ENCODE measurements at regions not wholly inside any gene's neighbourhood (a gene's known extent, or its start where the extent isn't known, plus 50 kb on each side); places are given as distances from the start of the nearest gene placed in this dataset.

DNA sequence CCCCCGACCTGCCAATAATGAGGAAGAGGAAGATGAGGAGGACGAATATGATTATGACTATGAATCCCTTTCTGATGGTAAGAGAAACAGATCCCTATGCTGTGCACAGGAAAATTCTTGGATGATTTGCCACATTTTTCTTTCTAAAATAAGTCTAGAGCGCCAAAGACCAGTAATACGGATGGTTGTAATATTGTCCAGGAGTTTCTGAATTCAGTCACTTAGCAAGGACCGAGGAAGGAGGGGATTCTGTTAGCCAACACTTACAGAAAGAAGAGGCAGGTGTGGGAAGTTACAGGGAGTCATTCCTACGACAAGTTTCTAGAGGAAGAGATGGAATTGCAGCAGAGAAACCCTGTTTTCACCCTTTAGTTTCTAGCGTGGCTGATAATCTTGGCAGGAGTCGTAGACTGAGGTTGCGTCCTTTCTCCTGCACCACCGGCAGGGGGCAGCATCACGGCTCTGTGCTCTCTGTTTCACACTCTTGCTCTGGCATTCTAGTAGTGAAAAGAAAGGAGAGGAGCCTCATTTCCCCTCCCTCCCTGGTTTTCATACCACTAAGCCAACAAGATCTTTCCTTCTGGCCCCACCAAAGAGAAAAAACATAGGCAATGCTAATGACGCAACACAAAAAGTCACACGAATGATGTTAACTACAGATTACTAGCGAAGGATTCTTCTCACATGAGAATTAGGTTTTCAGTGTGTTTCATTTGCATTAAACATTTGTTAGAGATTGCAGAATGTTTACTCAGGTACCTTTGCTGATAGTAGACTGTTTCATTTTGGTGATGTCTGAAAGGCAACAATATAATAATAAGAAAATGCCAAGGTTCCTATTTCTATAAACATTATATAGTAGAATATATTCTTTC lies 82.7 kb downstream of the NOC3L start:
- no peak for DNase-seq (ENCODE audit: extremely low spot score, unreplicated experiment)
- Mint-ChIP-seq H3K27me3 (ENCODE audit: unreplicated experiment) (no peaks in the 10 kb centered on the region), H3K27ac (ENCODE audit: unreplicated experiment) (peak overlapping the region; percentile 12), H3K4me1 (ENCODE audit: unreplicated experiment) (peaks cover 41% of the 10 kb centered on the region), H3K4me3 (ENCODE audit: unreplicated experiment) (no peak overlapping the region), H3K9me3 (ENCODE audit: unreplicated experiment) (no peaks in the 10 kb centered on the region), H3K36me3 (ENCODE audit: unreplicated experiment) (peaks cover 12% of the 10 kb centered on the region)
- peak; percentile 78 for TF ChIP-seq CTCF (IDR thresholded peaks at IDR 0.05)

DNA sequence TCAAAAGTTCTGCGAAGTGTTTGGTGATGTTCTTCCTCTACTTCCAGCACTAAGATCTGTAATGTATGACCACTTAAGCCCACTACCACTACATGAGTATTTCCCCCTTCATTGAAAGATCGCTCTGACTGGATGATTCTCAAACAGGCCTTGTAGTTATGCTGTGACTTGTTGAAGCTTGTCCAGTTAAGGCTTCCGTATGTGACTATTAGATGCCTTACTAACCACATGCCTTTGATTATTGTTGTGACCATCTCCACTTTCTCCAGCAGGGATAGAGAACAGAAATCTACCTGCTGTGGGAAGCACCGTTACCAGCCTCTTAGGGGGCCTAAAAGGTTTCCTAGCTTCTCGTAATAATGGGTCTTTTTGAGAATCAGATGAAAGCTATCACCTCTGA lies 81.1 kb downstream of the NOC3L start:
- H3K27me3 Mint-ChIP-seq (ENCODE audit: unreplicated experiment): no peaks in the 10 kb centered on the region

DNA sequence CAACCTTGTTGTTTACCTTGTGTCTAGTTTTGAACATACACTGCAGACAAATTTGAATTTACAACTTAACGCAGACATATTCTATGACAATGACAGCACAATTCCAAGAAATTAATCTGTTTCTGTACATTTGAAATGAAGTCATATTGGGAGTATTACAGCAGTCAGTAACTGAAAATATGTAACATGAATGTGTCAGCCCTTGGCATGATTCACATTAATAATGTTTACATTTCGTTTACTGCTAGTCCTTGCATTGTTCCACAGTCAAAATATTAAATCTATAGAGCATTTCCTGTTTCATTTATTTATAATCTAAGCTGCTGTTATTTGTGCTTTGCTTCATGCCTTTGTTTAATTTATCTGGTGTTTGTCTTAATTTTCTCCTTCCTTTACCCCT lies 80.4 kb downstream of the NOC3L start:
- no peak for TF ChIP-seq CTCF (IDR thresholded peaks at IDR 0.05)
- Mint-ChIP-seq H3K4me3 (ENCODE audit: unreplicated experiment) (no peak overlapping the region), H3K27ac (ENCODE audit: unreplicated experiment) (peak overlapping the region; percentile 48), H3K36me3 (ENCODE audit: unreplicated experiment) (peaks cover 14% of the 10 kb centered on the region), H3K27me3 (ENCODE audit: unreplicated experiment) (no peaks in the 10 kb centered on the region), H3K4me1 (ENCODE audit: unreplicated experiment) (peaks cover 52% of the 10 kb centered on the region), H3K9me3 (ENCODE audit: unreplicated experiment) (no peaks in the 10 kb centered on the region)
- DNase-seq (ENCODE audit: extremely low spot score, unreplicated experiment): no peak

More for the DNA sequence above, 81.1 kb downstream of the NOC3L start:
- no peak overlapping the region for H3K4me3 Mint-ChIP-seq (ENCODE audit: unreplicated experiment)
- H3K4me1 Mint-ChIP-seq (ENCODE audit: unreplicated experiment): peaks cover 45% of the 10 kb centered on the region
- no peak for DNase-seq (ENCODE audit: extremely low spot score, unreplicated experiment)
- no peak for TF ChIP-seq CTCF (IDR thresholded peaks at IDR 0.05)
- no peaks in the 10 kb centered on the region for H3K9me3 Mint-ChIP-seq (ENCODE audit: unreplicated experiment)
- H3K36me3 Mint-ChIP-seq (ENCODE audit: unreplicated experiment): peaks cover 14% of the 10 kb centered on the region
- H3K27ac Mint-ChIP-seq (ENCODE audit: unreplicated experiment): no peak overlapping the region
